Stimulated activated naive CD8-positive, alpha-beta T cell treated with anti-CD3 and anti-CD28 coated beads, Interleukin-15, Interleukin-2, amounts not matched to agents 100 U/mL and 50 U/mL, for 24 hours (primary cell): ENCODE measurements at regions not wholly inside any gene's neighbourhood (a gene's known extent, or its start where the extent isn't known, plus 50 kb on each side); places are given as distances from the start of the nearest gene placed in this dataset.
"Not testable (repeated sequence)": the region's sequence is repeated elsewhere in the genome, so short reads cannot be mapped to it uniquely, and the experiment has no call there.

ENCODE experiments used
- ATAC-seq: fragments of 150-1000 bp; cut with Tn5 transposase; one replicate; pipeline ENCODE4 v1.10.0; 2021
- DNase-seq: peaks from one replicate; pipeline ENCODE4 v3.0.0; 2021

- no peak for ATAC-seq
Measured at GRCh38 chr4:64014647-64015046, 394.6 kb downstream of the TECRL start.

GRCh38 chr4:64001229-64001898, 407.9 kb downstream of the TECRL start:
- DNase-seq, result no peak
- no peak for ATAC-seq

More at GRCh38 chr4:64014647-64015046, 394.6 kb downstream of the TECRL start:
- no peak for DNase-seq

- DNase-seq, result no peak
Measured at GRCh38 chr4:64000241-64000640, 409.0 kb downstream of the TECRL start.

GRCh38 chr4:63986253-63986652, 423.0 kb downstream of the TECRL start:
- ATAC-seq (no peak), DNase-seq (no peak)

More at GRCh38 chr4:64000241-64000640, 409.0 kb downstream of the TECRL start:
- no peak for ATAC-seq

- no peak for DNase-seq
- no peak for ATAC-seq
Measured at GRCh38 chr4:63983224-63983623, 426.0 kb downstream of the TECRL start.

- ATAC-seq, result no peak
- no peak for DNase-seq
Measured at GRCh38 chr4:63965875-63966274, 443.4 kb downstream of the TECRL start.

- not testable (repeated sequence) for ATAC-seq, DNase-seq
Measured at GRCh38 chr4:63942706-63943286, 466.5 kb downstream of the TECRL start.

- ATAC-seq (no peak), DNase-seq (no peak)
Measured at GRCh38 chr4:63937961-63938360, 471.3 kb downstream of the TECRL start.

GRCh38 chr4:63922146-63922545, 487.1 kb downstream of the TECRL start:
- DNase-seq (no peak), ATAC-seq (no peak)

- no peak for DNase-seq
- no peak for ATAC-seq
Measured at GRCh38 chr4:63921561-63921960, 487.7 kb downstream of the TECRL start.

- no peak for DNase-seq
- no peak for ATAC-seq
Measured at GRCh38 chr4:63919636-63920365, 489.4 kb downstream of the TECRL start.

GRCh38 chr4:63906660-63907183, 502.5 kb downstream of the TECRL start:
- no peak for ATAC-seq
- DNase-seq, result no peak

- DNase-seq, result no peak
Measured at GRCh38 chr4:63904201-63904600, 505.0 kb downstream of the TECRL start.

GRCh38 chr4:63901304-63901703, 507.9 kb downstream of the TECRL start:
- no peak for DNase-seq
- no peak for ATAC-seq

More at GRCh38 chr4:63904201-63904600, 505.0 kb downstream of the TECRL start:
- ATAC-seq, result no peak

- ATAC-seq (no peak), DNase-seq (no peak)
Measured at GRCh38 chr4:63898961-63899360, 510.3 kb downstream of the TECRL start.

- DNase-seq (no peak), ATAC-seq (no peak)
Measured at GRCh38 chr4:63894161-63894560, 515.1 kb downstream of the TECRL start.

GRCh38 chr4:63869370-63869769, 539.9 kb downstream of the TECRL start:
- DNase-seq (no peak), ATAC-seq (no peak)

GRCh38 chr4:63851496-63851895, 557.8 kb downstream of the TECRL start:
- no peak for DNase-seq
- ATAC-seq, result no peak

- DNase-seq (no peak), ATAC-seq (no peak)
Measured at GRCh38 chr4:63841266-63841665, 568.0 kb downstream of the TECRL start.

- DNase-seq (no peak), ATAC-seq (no peak)
Measured at GRCh38 chr4:63831590-63832155, 577.6 kb downstream of the TECRL start.

GRCh38 chr4:63817196-63817865, 591.9 kb downstream of the TECRL start:
- DNase-seq (no peak), ATAC-seq (no peak)
